HUES6 (cell line): ENCODE measurements at regions not wholly inside any gene's neighbourhood (a gene's known extent, or its start where the extent isn't known, plus 50 kb on each side); places are given as distances from the start of the nearest gene placed in this dataset.

ENCODE experiments used
- H3K27ac ChIP-seq: 2 replicates; pipeline ENCODE4 v1.7.0; 2013; ENCODE audit warnings: low read depth, mild to moderate bottlenecking, low read length, inconsistent platforms
- H3K27me3 ChIP-seq: 2 replicates; pipeline ENCODE4 v1.6.1; 2013; ENCODE audit warnings: low read length; ENCODE audit not compliant: control insufficient read depth, insufficient read depth
- H3K36me3 ChIP-seq: 2 replicates; pipeline ENCODE4 v1.6.1; 2013; ENCODE audit warnings: low read length; ENCODE audit not compliant: control insufficient read depth, insufficient read depth
- H3K4me1 ChIP-seq: 2 replicates; pipeline ENCODE4 v1.6.1; 2013; ENCODE audit warnings: low read length; ENCODE audit not compliant: control insufficient read depth, insufficient read depth
- H3K4me3 ChIP-seq: 2 replicates; pipeline ENCODE4 v1.5.1; 2013; ENCODE audit warnings: low read depth, low read length
- H3K9ac ChIP-seq: one replicate; pipeline ENCODE4 v1.6.1; 2013; ENCODE audit warnings: mild to moderate bottlenecking, low read length
- H3K9me3 ChIP-seq: 2 replicates; pipeline ENCODE4 v1.6.1; 2013; ENCODE audit warnings: low read depth, low read length; ENCODE audit not compliant: control insufficient read depth, insufficient read depth

DNA sequence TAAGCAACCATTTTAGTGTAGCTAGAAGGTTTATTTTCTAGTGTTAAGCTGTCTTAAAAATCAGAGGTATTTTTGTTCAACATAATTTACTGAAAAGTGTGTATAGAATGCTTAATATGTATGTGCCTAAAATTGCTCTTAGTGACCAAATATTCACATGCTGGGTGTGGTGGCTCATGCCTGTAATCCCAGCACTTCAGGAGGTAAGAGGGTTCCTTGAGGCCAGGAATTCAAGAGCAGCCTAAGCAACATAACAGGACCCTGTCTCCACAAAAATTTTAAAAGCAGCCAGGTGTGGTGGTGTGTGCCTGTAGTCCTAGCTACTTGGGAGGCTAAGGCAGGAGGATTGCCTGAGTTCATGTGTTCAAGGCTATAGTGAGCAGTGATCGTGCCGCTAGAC is 120.9 kb upstream of the FRY start:
- Histone ChIP-seq H3K27ac (no peak overlapping the region), H3K4me3 (no peak overlapping the region), H3K9me3 (no peaks in the 10 kb centered on the region), H3K9ac (no peak overlapping the region), H3K4me1 (peaks cover 9% of the 10 kb centered on the region; the same call in 1 of the 2 replicates), H3K36me3 (no peaks in the 10 kb centered on the region), H3K27me3 (no peaks in the 10 kb centered on the region)

DNA sequence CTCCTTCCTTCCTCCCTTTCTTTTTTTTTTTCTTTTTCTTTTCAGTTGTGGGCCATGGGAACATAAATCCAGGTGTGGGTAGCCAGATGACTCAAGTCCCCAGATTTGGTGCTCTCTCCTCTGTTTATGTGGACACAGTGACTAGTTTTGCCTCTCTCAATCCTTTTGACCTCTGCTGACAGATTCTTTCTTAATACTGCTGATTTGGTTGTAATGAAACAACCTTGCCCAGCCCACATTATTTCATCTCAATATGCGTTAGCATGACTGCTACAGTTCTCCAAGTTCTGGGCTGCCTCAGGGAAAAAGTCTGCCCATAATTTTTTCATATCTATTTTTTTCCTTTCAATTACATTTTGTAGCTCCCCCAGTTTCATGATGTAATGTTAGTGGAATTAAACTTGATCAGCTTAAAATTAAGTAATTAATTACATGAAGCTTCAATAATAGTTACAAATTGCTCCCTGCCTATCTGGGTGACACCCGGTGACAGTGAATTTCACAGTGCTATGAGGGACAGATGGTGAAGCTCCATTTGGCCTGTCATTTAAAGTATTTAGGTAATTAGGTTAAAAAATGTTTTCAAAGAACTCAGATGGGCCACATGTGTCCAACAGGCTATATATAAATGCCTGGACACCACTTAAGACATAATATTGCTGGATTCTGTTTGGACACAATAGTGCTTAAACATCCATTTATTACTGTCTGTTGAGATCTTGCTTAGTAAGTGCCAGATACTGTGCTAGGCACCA is 118.8 kb upstream of the FRY start:
- H3K4me1 ChIP-seq: no peaks in the 10 kb centered on the region
- H3K9ac ChIP-seq: no peak overlapping the region
- H3K9me3 ChIP-seq: no peaks in the 10 kb centered on the region
- H3K4me3 ChIP-seq: no peak overlapping the region
- H3K36me3 ChIP-seq: no peaks in the 10 kb centered on the region
- H3K27me3 ChIP-seq: no peaks in the 10 kb centered on the region
- H3K27ac ChIP-seq: no peak overlapping the region

DNA sequence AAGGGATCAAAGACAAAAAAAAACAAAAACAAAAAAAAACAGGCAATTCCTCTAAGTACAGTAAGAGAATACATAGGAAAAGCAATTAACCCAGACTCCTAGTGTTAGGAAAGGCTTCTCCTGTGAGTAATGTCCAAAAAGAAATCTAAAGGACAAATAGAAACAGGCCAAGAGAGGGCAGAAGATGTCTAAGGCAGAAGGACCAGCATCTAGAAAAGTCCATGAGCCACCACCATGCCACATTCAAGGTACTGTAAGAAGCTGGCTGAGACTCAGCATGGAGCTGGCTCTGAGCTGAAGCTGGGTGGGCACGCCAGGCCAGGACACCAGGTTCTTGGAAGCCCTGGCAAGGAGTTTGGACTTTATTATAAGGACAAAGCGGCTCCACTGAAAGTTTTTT is 118.1 kb upstream of the FRY start:
- Histone ChIP-seq H3K4me1 (no peaks in the 10 kb centered on the region), H3K36me3 (no peaks in the 10 kb centered on the region), H3K4me3 (no peak overlapping the region), H3K27me3 (no peaks in the 10 kb centered on the region), H3K27ac (no peak overlapping the region), H3K9me3 (no peaks in the 10 kb centered on the region), H3K9ac (no peak overlapping the region)

DNA sequence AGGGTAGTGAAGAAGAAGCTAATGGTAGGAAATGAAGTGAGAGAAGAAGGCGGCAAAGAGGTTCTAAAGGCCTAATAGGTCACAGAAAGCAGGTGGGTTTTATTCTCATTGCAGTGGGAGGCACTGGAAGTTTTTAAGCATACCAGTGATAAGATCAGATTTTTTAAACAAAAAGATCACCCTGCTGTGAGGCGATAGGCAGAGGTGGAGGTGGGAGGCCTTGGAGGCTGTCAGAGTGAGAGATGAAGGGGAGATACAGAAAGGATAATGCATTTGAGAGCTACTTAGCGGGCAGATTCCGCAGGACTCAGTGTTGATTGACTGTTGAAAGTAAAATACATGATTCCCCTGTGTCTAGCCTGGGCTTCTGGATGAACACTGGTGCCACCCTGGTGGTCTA is 116.7 kb upstream of the FRY start:
- Histone ChIP-seq H3K4me3 (no peak overlapping the region), H3K36me3 (no peaks in the 10 kb centered on the region), H3K9ac (no peak overlapping the region), H3K9me3 (no peaks in the 10 kb centered on the region), H3K27ac (no peak overlapping the region), H3K27me3 (no peaks in the 10 kb centered on the region), H3K4me1 (no peaks in the 10 kb centered on the region)

DNA sequence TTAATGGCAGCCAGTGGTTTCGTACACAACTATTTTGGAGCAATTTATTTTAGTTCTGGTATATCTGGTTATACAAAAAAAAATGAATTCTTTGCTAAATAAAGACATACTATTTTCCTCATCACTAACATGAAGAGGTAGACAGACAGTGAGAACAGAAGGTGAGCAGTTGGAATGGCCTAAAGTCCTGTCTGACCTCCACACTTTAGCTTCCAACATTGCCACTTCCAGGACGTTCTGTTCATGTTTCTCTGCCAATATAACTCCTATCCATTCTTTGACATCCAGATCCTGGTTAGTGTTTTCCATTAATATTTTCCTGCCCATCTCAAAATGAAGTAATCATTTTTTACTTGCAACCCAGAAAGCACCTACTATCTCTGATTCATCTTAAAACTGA is 112.9 kb upstream of the FRY start:
- Histone ChIP-seq H3K27ac (no peak overlapping the region), H3K9me3 (no peaks in the 10 kb centered on the region), H3K9ac (no peak overlapping the region), H3K4me1 (peaks cover 7% of the 10 kb centered on the region; the same call in 1 of the 2 replicates), H3K4me3 (no peak overlapping the region), H3K27me3 (no peaks in the 10 kb centered on the region), H3K36me3 (no peaks in the 10 kb centered on the region)

DNA sequence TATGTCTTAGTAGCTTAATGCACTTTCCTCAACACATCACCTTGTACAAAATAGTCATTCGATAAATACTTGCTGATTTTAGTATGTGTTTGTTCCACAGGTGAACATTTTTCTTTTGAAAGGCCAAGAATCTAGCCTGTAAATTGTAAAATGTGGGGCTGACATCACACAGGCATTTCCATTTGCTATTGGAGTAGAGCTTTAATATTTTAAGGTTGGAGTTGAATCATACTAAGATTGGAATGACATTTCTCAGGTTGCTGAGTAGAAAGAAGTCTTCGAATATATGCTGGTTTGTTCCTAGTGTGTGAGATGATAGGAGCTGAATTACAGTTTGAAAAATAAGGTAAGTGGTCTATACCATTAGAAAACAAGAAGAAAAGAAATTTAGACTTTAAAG is 112.3 kb upstream of the FRY start:
- Histone ChIP-seq H3K27me3 (no peaks in the 10 kb centered on the region), H3K4me3 (no peak overlapping the region), H3K36me3 (no peaks in the 10 kb centered on the region), H3K4me1 (peaks cover 7% of the 10 kb centered on the region; the same call in 1 of the 2 replicates), H3K9me3 (no peaks in the 10 kb centered on the region), H3K27ac (no peak overlapping the region), H3K9ac (no peak overlapping the region)

DNA sequence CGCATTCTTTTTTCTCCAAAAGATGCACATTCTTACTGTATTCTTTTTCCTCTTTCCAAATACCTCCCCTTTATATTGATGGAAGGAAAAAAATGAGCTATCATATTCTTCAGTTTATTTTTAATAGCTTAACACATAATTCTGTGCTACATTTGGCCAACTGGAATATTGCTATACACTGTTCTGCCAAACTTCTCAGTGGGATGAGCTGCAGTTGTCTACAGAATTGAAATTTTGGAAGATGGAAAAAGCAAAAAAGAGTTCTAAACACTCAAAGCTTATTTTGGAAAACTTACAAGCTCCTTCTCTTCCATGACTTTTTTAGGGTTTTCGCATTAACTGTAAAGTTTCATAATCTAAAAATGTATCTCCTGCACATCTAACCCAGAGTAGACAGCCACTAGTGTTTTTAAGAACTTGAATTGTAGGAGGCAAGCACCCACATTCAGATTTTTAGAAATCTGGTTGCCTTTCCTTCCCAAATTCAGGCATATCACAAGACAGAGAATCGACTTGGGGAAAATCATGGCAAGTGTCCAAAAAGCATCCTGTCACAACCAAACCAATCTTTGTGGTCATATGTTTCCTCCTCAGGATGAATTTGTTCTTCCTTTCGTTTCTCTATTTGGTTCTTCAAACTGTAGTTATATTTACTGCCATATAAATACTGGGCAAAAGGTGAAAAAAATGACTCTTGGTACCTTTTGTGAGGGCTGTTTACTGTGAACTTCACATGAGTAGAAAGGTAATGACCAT is 111.4 kb upstream of the FRY start:
- Histone ChIP-seq H3K27ac (no peak overlapping the region), H3K4me1 (peaks cover 7% of the 10 kb centered on the region; the same call in 1 of the 2 replicates), H3K9me3 (no peaks in the 10 kb centered on the region), H3K36me3 (no peaks in the 10 kb centered on the region), H3K9ac (no peak overlapping the region), H3K4me3 (no peak overlapping the region), H3K27me3 (no peaks in the 10 kb centered on the region)

DNA sequence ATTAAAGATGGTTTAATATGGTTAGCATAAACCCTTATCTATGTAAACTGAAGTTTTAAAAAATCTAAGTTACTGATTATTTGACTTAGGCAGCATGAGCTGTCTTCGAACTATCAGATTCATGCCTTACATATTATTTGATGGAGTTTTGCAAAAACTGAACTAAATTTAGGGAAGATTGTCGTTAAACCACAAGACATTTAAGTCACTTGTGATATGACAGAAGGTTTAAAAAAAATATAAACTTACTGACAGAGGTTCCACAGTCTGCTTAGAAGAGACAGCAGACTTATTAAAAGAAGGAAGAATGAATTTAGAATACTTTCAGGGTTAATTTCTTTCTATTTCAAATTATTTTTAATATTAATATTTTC is 110.9 kb upstream of the FRY start:
- no peaks in the 10 kb centered on the region for H3K36me3 ChIP-seq
- peaks cover 7% of the 10 kb centered on the region; the same call in 1 of the 2 replicates for H3K4me1 ChIP-seq
- no peak overlapping the region for H3K9ac ChIP-seq
- no peaks in the 10 kb centered on the region for H3K27me3 ChIP-seq
- H3K27ac ChIP-seq: no peak overlapping the region
- no peak overlapping the region for H3K4me3 ChIP-seq
- no peaks in the 10 kb centered on the region for H3K9me3 ChIP-seq

DNA sequence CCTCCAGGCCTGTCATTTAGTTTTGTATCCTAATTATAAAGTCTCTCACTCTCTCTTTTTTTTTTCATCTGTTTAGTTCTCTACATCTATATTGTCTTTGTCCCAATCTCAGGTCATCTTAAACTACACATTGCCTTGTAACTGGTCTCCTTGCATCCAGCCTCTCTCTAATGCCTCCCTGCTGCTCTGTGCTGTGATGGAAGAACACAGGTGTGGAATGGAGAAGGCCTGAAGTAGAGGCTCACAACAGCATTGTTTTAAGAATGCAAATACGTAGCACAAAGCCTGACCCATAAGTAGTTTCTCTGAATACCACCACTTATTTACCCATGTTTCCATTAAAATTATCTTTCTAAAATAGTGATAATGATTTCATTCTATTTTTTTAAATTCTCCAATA is 108.8 kb upstream of the FRY start:
- no peak overlapping the region for H3K4me3 ChIP-seq
- no peak overlapping the region for H3K27ac ChIP-seq
- no peak overlapping the region for H3K9ac ChIP-seq
- peaks cover 7% of the 10 kb centered on the region; the same call in 1 of the 2 replicates for H3K4me1 ChIP-seq
- H3K27me3 ChIP-seq: no peaks in the 10 kb centered on the region
- no peaks in the 10 kb centered on the region for H3K9me3 ChIP-seq
- H3K36me3 ChIP-seq: no peaks in the 10 kb centered on the region

DNA sequence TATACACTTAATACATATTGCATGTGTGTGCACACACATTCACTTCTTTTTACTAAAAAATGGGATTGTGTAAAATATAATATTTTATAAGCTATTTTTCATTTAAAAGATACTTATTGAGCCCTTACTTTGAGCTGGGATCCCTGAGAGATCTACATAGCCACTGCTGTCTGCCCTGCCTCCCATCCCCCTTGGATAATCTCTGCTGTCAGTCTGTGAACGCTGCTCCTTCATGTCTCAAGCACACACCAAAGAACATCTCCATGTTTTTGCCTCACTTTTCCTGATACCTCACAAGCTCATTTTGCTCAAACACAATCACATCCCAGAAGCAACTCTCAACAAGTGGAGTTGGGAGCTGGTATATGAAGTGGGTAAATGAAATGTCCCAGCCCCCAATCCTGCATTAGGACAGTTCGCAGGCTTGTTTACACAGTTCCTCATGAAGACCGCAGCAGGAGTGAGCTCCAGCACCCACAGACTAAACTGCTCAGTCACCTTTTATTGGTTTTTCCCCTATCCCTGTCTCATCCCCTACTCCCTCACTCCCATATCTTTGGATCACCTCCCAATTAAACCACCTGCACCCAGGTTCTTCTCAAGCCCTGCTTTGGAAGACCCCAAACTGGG is 108.3 kb upstream of the FRY start:
- Histone ChIP-seq H3K27me3 (no peaks in the 10 kb centered on the region), H3K27ac (no peak overlapping the region), H3K9ac (no peak overlapping the region), H3K4me3 (no peak overlapping the region), H3K36me3 (no peaks in the 10 kb centered on the region), H3K9me3 (no peaks in the 10 kb centered on the region), H3K4me1 (peaks cover 7% of the 10 kb centered on the region; the same call in 1 of the 2 replicates)

DNA sequence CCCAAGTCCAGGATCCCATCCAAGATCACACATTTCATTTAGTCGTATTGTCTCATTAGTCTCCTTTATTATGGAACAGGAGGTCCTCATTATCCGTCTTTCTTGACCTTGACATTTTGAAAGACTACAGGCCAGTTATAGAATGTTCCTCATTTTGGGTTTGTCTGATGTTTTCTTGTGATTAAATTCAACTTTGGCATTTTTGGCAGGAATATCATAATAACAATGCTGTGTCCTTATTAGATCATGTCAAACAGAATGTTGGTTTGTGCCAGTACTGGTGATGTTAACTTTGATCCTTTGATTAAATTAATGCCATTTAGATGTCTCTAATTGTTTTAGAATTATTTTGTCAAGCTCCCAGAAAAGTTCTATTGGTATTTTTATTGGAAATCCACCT is 106.5 kb upstream of the FRY start:
- Histone ChIP-seq H3K9me3 (no peaks in the 10 kb centered on the region), H3K4me3 (no peak overlapping the region), H3K27ac (no peak overlapping the region), H3K4me1 (peaks cover 7% of the 10 kb centered on the region; the same call in 1 of the 2 replicates), H3K27me3 (no peaks in the 10 kb centered on the region), H3K9ac (no peak overlapping the region), H3K36me3 (no peaks in the 10 kb centered on the region)
